HL-60 (cell line): ENCODE measurements at regions not wholly inside any gene's neighbourhood (a gene's known extent, or its start where the extent isn't known, plus 50 kb on each side); places are given as distances from the start of the nearest gene placed in this dataset.

Experiments used
- CTCF ChIP-seq: IDR thresholded peaks from one replicate; pipeline ENCODE4 v1.5.1; 2011; ENCODE audit warnings: low read length, control low read depth, inconsistent platforms; ENCODE audit not compliant: insufficient read depth
- GABPA ChIP-seq: IDR thresholded peaks from 2 replicates; pipeline ENCODE4 v1.6.1; 2012; ENCODE audit warnings: low read depth

DNA sequence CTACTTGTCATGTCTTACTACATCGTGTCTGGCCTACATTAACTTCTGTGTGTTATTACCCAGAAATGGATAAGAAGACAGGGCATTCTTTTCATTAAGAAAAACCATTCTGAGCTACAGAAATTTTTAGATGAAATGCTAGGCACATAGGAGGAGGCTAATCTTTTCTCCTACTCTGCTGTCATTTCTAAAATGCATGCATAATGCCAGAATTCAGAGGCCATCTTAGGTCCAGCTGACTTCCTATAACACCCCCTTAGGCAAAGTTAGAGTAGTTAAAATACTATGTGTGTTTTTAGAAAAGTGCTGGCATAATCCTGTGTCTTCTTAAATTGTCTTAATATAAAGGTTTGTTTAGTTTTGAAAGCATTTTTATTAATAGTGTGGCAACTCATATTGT is 352.6 kb downstream of the CSNK1G3 start:
- no peak for TF ChIP-seq CTCF
- TF ChIP-seq GABPA, result no peak
